HepG2 (cell line): ENCODE measurements at regions not wholly inside any gene's neighbourhood (a gene's known extent, or its start where the extent isn't known, plus 50 kb on each side); places are given as distances from the start of the nearest gene placed in this dataset.

Source experiments
- BCL6 ChIP-seq: IDR thresholded peaks from 2 replicates; pipeline ENCODE4 v1.6.1; 2016; ENCODE audit warnings: missing genetic modification reagents, missing compliant biosample characterization
- BHLHE40 ChIP-seq: IDR thresholded peaks from 2 replicates; pipeline ENCODE4 v1.6.1; 2011; ENCODE audit warnings: low read length, improper control_type of control experiment
- CCDC6 ChIP-seq: sonication (generic); formaldehyde crosslinking; IDR thresholded peaks from 2 replicates; pipeline ENCODE4 v1.8.1; 2022; ENCODE audit warnings: mild to moderate bottlenecking, missing genetic modification reagents, moderate library complexity
- CREB1 ChIP-seq, 2 experiments: fragments of 450-650 bp in 1 of 2; IDR thresholded peaks; 2 replicates each; pipeline ENCODE4 v1.6.1; 2016 to 2017; ENCODE audit warnings: control low read depth in 1 of 2, mild to moderate bottlenecking in 1 of 2, missing compliant biosample characterization in 1 of 2, missing genetic modification characterization in 1 of 2
- EEA1 ChIP-seq: sonication (generic); formaldehyde crosslinking; IDR thresholded peaks from 2 replicates; pipeline ENCODE4 v1.5.1; 2020; ENCODE audit warnings: mild to moderate bottlenecking, missing genetic modification reagents, borderline replicate concordance
- ETV5 ChIP-seq: IDR thresholded peaks from 2 replicates; pipeline ENCODE4 v1.6.1; 2018; ENCODE audit warnings: missing biosample characterization, missing genetic modification reagents, inconsistent platforms, borderline replicate concordance
- FLYWCH1 ChIP-seq: sonication (generic); formaldehyde crosslinking; IDR thresholded peaks from 2 replicates; pipeline ENCODE4 v1.8.1; 2023; ENCODE audit warnings: mild to moderate bottlenecking, missing genetic modification reagents
- FOXJ3 ChIP-seq: sonication (generic); formaldehyde crosslinking; IDR thresholded peaks from 2 replicates; pipeline ENCODE4 v1.4.0; 2020; ENCODE audit warnings: missing genetic modification reagents, mild to moderate bottlenecking, borderline replicate concordance
- IKZF4 ChIP-seq: sonication (generic); formaldehyde crosslinking; IDR thresholded peaks from 2 replicates; pipeline ENCODE4 v1.5.1; 2020; ENCODE audit warnings: borderline replicate concordance, mild to moderate bottlenecking, low read depth, missing genetic modification reagents; ENCODE audit errors: not compliant biosample characterization
- IRF9 ChIP-seq: sonication (generic); formaldehyde crosslinking; IDR thresholded peaks from 2 replicates; pipeline ENCODE4 v1.8.0; 2022; ENCODE audit warnings: missing genetic modification reagents, mild to moderate bottlenecking, borderline replicate concordance
- NCOA5 ChIP-seq: sonication (generic); formaldehyde crosslinking; IDR thresholded peaks from 2 replicates; pipeline ENCODE4 v1.4.0; 2020; ENCODE audit warnings: missing genetic modification reagents
- NFE2L2 ChIP-seq: fragments of 150-350 bp; IDR thresholded peaks from 2 replicates; pipeline ENCODE4 v1.6.1; 2014; ENCODE audit warnings: low read length
- NPAS2 ChIP-seq: sonication (generic); formaldehyde crosslinking; IDR thresholded peaks from 2 replicates; pipeline ENCODE4 v1.8.0; 2022; ENCODE audit warnings: mild to moderate bottlenecking, missing genetic modification reagents, borderline replicate concordance
- PITX1 ChIP-seq: sonication (generic); formaldehyde crosslinking; IDR thresholded peaks from 2 replicates; pipeline ENCODE4 v1.5.1; 2020; ENCODE audit warnings: mild to moderate bottlenecking, missing genetic modification reagents
- SOX13 ChIP-seq, 3 experiments: fragments of 450-650 bp in 1 of 3; sonication (generic) in 1 of 3; formaldehyde crosslinking in 1 of 3; IDR thresholded peaks in 2 of 3; conservative IDR thresholded peaks in 1 of 3; 2 replicates each; pipeline versions ENCODE4 v1.5.0 to v1.6.1; 2016 to 2020; ENCODE audit warnings: antibody characterized with exemption in 1 of 3, mild to moderate bottlenecking in 1 of 3, missing compliant biosample characterization in 1 of 3, missing genetic modification reagents in 1 of 3, moderate library complexity in 1 of 3
- TCF12 ChIP-seq, 2 experiments: fragments of 450-650 bp in 1 of 2; sonication (generic) in 1 of 2; formaldehyde crosslinking in 1 of 2; IDR thresholded peaks; 2 replicates each; pipeline versions ENCODE4 v1.6.1 to v1.8.0; 2017 to 2022; ENCODE audit warnings: antibody characterized with exemption in 1 of 2, mild to moderate bottlenecking in 1 of 2, missing genetic modification reagents in 1 of 2, moderate library complexity in 1 of 2
- TEAD2 ChIP-seq: sonication (generic); formaldehyde crosslinking; IDR thresholded peaks from 2 replicates; pipeline ENCODE4 v1.9.0; 2021; ENCODE audit warnings: missing genetic modification reagents
- TFDP2 ChIP-seq: sonication (generic); formaldehyde crosslinking; IDR thresholded peaks from 2 replicates; pipeline ENCODE4 v1.4.0; 2020; ENCODE audit warnings: missing genetic modification reagents
- XRCC5 ChIP-seq: fragments of 200-400 bp; formaldehyde crosslinking; optimal IDR thresholded peaks from 2 replicates; pipeline ENCODE3; 2017; ENCODE audit warnings: mild to moderate bottlenecking, low read length
- ZFP36L1 ChIP-seq: sonication (generic); formaldehyde crosslinking; IDR thresholded peaks from 2 replicates; pipeline ENCODE4 v1.8.0; 2022; ENCODE audit warnings: mild to moderate bottlenecking, missing genetic modification reagents, moderate library complexity
- ZKSCAN8 ChIP-seq: IDR thresholded peaks from 2 replicates; pipeline ENCODE4 v1.6.1; 2016; ENCODE audit warnings: borderline replicate concordance, missing genetic modification reagents, missing compliant biosample characterization
- ZNF253 ChIP-seq: sonication (generic); formaldehyde crosslinking; IDR thresholded peaks from 2 replicates; pipeline ENCODE4 v1.8.0; 2022; ENCODE audit warnings: mild to moderate bottlenecking, missing genetic modification reagents, borderline replicate concordance
- ZNF30 ChIP-seq: sonication (generic); formaldehyde crosslinking; IDR thresholded peaks from 2 replicates; pipeline ENCODE4 v1.5.0; 2020; ENCODE audit warnings: mild to moderate bottlenecking, missing genetic modification reagents
- ZNF839 ChIP-seq: sonication (generic); formaldehyde crosslinking; IDR thresholded peaks from 2 replicates; pipeline ENCODE4 v1.4.0; 2020; ENCODE audit warnings: missing genetic modification reagents, mild to moderate bottlenecking, borderline replicate concordance
- ZSCAN9 ChIP-seq: IDR thresholded peaks from 2 replicates; pipeline ENCODE4 v1.6.1; 2016; ENCODE audit warnings: borderline replicate concordance
- TF ChIP-seq, protein P1 (sequence below): sonication (generic); formaldehyde crosslinking; IDR thresholded peaks from 2 replicates; pipeline ENCODE4 v1.4.0; 2020; ENCODE audit warnings: missing genetic modification reagents

DNA sequence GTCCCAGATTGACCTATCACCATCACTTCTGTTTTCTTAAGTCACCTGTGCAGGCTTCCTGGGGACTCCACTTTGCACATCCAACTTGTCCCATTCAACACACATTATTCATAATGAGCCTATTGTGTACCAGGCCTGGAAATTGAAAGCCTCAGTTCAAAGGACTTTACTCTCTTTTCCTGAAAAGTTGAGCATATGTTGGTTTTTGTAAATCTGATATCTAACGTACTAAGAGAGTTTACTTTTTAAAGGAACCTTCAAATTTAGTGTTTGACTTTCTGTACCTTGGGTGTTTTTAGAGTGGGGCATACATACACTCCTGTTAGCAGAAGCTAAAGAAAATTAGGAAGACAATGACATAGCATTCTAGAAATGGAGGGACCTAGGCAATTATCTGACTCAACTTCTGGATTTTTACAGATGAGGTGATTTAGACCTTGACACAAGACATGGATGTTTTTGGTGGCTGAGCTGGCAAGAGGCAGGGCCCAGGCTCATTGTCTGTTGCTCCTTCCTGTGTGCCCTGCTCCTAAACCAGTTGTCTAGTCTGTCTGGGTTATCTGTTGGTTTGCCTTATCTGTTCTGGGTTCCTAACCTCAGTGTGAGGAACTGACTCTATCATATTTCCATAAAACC, 336.5 kb downstream of the RPS6KC1 start (continued):
- TF ChIP-seq, protein P1, sequence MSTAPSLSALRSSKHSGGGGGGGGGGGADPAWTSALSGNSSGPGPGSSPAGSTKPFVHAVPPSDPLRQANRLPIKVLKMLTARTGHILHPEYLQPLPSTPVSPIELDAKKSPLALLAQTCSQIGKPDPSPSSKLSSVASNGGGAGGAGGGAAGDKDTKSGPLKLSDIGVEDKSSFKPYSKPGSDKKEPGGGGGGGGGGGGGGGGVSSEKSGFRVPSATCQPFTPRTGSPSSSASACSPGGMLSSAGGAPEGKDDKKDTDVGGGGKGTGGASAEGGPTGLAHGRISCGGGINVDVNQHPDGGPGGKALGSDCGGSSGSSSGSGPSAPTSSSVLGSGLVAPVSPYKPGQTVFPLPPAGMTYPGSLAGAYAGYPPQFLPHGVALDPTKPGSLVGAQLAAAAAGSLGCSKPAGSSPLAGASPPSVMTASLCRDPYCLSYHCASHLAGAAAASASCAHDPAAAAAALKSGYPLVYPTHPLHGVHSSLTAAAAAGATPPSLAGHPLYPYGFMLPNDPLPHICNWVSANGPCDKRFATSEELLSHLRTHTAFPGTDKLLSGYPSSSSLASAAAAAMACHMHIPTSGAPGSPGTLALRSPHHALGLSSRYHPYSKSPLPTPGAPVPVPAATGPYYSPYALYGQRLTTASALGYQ (CRISPR knock-in tag), result peak; percentile 58; the same call in 1 of the 2 replicates
- TF ChIP-seq XRCC5, result no peak
- no peak for TF ChIP-seq IRF9 (CRISPR knock-in tag)
- no peak for TF ChIP-seq ZSCAN9 (CRISPR knock-in tag)
- no peak for TF ChIP-seq FLYWCH1 (CRISPR knock-in tag)
- no peak for TF ChIP-seq BHLHE40
- no peak for TF ChIP-seq ETV5 (CRISPR knock-in tag)
- TF ChIP-seq CCDC6, result no peak
- TF ChIP-seq IKZF4 (CRISPR knock-in tag), result no peak
- TF ChIP-seq SOX13 (IDR thresholded peaks at IDR 0.05), result no peak
- TF ChIP-seq SOX13 (CRISPR knock-in tag; conservative IDR thresholded peaks at IDR 0.05 in 1 of 2, IDR thresholded peaks at IDR 0.05 in 1 of 2), result peak in 1 of 2 experiments; percentile 77; a peak in 2 of 4 replicates
- no peak for TF ChIP-seq NPAS2 (CRISPR knock-in tag)
- peak; percentile 99 for TF ChIP-seq BCL6 (CRISPR knock-in tag)
- TF ChIP-seq TCF12 (IDR thresholded peaks at IDR 0.05), result no peak
- no peak for TF ChIP-seq TCF12 (CRISPR knock-in tag; IDR thresholded peaks at IDR 0.05)
- 0 out of 2 replicates have a peak, but pooled peaks have one; percentile 61 for TF ChIP-seq ZKSCAN8 (CRISPR knock-in tag)
- no peak for TF ChIP-seq TFDP2
- TF ChIP-seq FOXJ3 (CRISPR knock-in tag), result peak; percentile 72; the same call in 1 of the 2 replicates
- no peak for TF ChIP-seq CREB1 (IDR thresholded peaks at IDR 0.05)
- no peak for TF ChIP-seq CREB1 (CRISPR knock-in tag; IDR thresholded peaks at IDR 0.05)
- TF ChIP-seq TEAD2 (CRISPR knock-in tag), result no peak
- TF ChIP-seq ZNF839 (CRISPR knock-in tag), result no peak
- peak; percentile 49; the same call in 1 of the 2 replicates for TF ChIP-seq PITX1 (CRISPR knock-in tag)
- no peak for TF ChIP-seq NCOA5
- TF ChIP-seq ZFP36L1 (CRISPR knock-in tag), result no peak
- no peak for TF ChIP-seq NFE2L2
- TF ChIP-seq EEA1 (CRISPR knock-in tag), result no peak
- no peak for TF ChIP-seq ZNF30 (CRISPR knock-in tag)
- TF ChIP-seq ZNF253, result no peak
